ENCODE measurements at regions not wholly inside any gene's neighbourhood (a gene's known extent, or its start where the extent isn't known, plus 50 kb on each side); places are given as distances from the start of the nearest gene placed in this dataset.

DNA sequence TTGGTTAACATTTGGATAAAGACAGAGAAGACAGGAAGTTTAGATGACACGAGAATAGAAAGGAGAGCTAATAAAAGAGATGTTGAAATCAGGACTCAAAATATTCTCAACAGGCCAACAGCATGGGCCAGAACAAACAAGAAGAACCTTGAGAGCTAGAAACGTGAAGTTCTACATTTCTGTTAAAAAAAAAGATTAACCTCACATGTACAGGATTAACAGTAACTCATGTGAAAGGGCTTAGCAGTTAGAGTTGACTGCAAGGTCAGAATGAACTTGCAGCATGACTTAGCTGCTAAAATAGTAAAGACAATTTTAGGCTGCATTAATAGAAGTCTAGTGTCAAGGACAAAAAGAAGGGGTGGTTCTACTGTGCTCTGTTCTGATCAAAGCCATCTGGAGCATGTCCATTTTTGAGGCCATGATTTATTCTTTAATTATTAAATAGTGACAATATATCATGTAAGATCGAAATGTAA, 331.1 kb upstream of the HSF2 start:
- TF ChIP-seq, protein P1, sequence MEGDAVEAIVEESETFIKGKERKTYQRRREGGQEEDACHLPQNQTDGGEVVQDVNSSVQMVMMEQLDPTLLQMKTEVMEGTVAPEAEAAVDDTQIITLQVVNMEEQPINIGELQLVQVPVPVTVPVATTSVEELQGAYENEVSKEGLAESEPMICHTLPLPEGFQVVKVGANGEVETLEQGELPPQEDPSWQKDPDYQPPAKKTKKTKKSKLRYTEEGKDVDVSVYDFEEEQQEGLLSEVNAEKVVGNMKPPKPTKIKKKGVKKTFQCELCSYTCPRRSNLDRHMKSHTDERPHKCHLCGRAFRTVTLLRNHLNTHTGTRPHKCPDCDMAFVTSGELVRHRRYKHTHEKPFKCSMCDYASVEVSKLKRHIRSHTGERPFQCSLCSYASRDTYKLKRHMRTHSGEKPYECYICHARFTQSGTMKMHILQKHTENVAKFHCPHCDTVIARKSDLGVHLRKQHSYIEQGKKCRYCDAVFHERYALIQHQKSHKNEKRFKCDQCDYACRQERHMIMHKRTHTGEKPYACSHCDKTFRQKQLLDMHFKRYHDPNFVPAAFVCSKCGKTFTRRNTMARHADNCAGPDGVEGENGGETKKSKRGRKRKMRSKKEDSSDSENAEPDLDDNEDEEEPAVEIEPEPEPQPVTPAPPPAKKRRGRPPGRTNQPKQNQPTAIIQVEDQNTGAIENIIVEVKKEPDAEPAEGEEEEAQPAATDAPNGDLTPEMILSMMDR (IDR thresholded peaks at IDR 0.05): no peak
- TF ChIP-seq POLR2A (IDR thresholded peaks at IDR 0.05): no peak

Data from thyroid gland (tissue), 4 donors.